BE2C (cell line): ENCODE measurements at regions not wholly inside any gene's neighbourhood (a gene's known extent, or its start where the extent isn't known, plus 50 kb on each side); places are given as distances from the start of the nearest gene placed in this dataset.

ENCODE experiments used
- DNase-seq: peaks from one replicate; pipeline ENCODE4 v3.0.0-alpha.2; 2020
- H3K27me3 ChIP-seq: fragments of 250-450 bp; sonication (Bioruptor Pico); 2 replicates; pipeline ENCODE4 v1.5.1; 2020; ENCODE audit warnings: mild to moderate bottlenecking
- H3K36me3 ChIP-seq: fragments of 250-450 bp; sonication (Bioruptor Pico); 2 replicates; pipeline ENCODE4 v1.5.1; 2020; ENCODE audit warnings: mild to moderate bottlenecking
- H3K4me1 ChIP-seq: fragments of 250-450 bp; sonication (Bioruptor Pico); 2 replicates; pipeline ENCODE4 v1.5.1; 2020
- H3K4me3 ChIP-seq: 2 replicates; pipeline ENCODE4 v1.5.1; 2011; ENCODE audit warnings: low read depth, low read length
- H3K9me3 ChIP-seq: fragments of 250-450 bp; sonication (Bioruptor Pico); 2 replicates; pipeline ENCODE4 v1.5.1; 2020
- TF ChIP-seq, protein P1 (sequence below): IDR thresholded peaks from 2 replicates; pipeline ENCODE4 v1.5.1; 2012; ENCODE audit warnings: mild to moderate bottlenecking, low read depth, low read length

DNA sequence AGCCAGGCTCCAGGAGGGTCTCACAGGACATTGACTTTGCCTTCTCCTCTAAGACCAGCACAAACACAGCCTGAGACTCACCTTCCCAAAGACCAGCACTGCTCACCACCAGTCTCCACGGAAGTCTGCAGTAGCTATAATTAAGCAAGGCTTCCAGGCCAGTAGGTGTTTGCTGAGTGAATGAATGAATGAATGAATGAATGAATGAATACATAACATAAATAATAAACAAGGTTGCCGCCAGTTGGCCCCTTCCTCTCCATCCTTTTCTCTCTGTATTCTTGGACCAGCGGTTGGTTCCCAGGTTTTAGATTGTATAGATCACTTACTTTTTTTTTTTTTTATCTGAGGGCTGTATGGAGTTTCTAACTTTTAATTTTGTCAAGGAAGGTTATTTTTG, 222.4 kb upstream of the ID2 start:
- H3K4me3 ChIP-seq: no peak overlapping the region
- TF ChIP-seq, protein P1, sequence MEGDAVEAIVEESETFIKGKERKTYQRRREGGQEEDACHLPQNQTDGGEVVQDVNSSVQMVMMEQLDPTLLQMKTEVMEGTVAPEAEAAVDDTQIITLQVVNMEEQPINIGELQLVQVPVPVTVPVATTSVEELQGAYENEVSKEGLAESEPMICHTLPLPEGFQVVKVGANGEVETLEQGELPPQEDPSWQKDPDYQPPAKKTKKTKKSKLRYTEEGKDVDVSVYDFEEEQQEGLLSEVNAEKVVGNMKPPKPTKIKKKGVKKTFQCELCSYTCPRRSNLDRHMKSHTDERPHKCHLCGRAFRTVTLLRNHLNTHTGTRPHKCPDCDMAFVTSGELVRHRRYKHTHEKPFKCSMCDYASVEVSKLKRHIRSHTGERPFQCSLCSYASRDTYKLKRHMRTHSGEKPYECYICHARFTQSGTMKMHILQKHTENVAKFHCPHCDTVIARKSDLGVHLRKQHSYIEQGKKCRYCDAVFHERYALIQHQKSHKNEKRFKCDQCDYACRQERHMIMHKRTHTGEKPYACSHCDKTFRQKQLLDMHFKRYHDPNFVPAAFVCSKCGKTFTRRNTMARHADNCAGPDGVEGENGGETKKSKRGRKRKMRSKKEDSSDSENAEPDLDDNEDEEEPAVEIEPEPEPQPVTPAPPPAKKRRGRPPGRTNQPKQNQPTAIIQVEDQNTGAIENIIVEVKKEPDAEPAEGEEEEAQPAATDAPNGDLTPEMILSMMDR: no peak
- H3K4me1 ChIP-seq: peaks cover 5% of the 10 kb centered on the region; the same call in 1 of the 2 replicates
- H3K9me3 ChIP-seq: no peaks in the 10 kb centered on the region
- H3K27me3 ChIP-seq: no peaks in the 10 kb centered on the region
- DNase-seq: no peak
- H3K36me3 ChIP-seq: no peaks in the 10 kb centered on the region

DNA sequence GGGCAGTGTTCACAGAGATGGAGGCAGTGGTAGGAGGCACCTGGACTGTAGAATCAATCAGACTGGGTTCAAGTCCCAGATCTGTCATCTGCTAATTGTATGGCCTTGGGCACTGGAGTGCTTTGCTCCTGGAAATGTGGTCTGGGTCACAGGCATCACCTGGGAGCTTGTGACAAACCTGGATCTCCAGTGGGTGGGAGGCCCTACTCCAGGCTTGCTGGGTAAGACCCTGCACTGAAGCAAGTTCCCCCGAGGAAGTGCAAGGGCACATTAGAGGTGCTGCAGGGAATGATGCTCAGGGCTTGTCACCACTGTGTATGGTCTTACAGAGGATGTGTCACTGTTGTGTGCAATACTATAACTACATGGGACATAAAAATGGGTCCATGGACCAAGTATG, 220.5 kb upstream of the ID2 start:
- no peaks in the 10 kb centered on the region for H3K27me3 ChIP-seq
- DNase-seq: no peak
- peaks cover 5% of the 10 kb centered on the region; the same call in 1 of the 2 replicates for H3K4me1 ChIP-seq
- no peaks in the 10 kb centered on the region for H3K9me3 ChIP-seq
- H3K36me3 ChIP-seq: no peaks in the 10 kb centered on the region
- no peak overlapping the region for H3K4me3 ChIP-seq
- TF ChIP-seq, protein P1: no peak

DNA sequence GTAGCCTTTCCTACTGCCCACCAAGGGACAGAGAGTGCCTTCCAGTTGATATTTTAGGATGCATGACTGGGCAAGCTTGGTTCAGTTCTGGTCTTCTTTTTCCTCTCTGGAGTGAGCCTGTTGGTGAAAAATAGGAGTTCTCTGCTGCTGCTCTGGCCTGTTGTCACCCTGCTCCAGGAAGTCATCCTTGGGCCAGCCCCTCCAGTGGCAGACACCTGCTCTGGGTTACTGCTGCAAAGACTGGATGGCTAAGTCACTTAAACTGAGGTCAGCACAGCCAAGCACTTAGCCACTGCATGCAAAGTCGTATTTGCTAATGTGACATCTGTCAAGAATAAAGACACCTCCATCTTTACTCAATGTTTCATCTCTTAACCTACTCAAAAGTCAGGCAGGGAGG, 219.6 kb upstream of the ID2 start:
- H3K27me3 ChIP-seq: no peaks in the 10 kb centered on the region
- TF ChIP-seq, protein P1: no peak
- no peak for DNase-seq
- H3K36me3 ChIP-seq: no peaks in the 10 kb centered on the region
- no peak overlapping the region for H3K4me3 ChIP-seq
- H3K4me1 ChIP-seq: peaks cover 5% of the 10 kb centered on the region; the same call in 1 of the 2 replicates
- no peaks in the 10 kb centered on the region for H3K9me3 ChIP-seq

DNA sequence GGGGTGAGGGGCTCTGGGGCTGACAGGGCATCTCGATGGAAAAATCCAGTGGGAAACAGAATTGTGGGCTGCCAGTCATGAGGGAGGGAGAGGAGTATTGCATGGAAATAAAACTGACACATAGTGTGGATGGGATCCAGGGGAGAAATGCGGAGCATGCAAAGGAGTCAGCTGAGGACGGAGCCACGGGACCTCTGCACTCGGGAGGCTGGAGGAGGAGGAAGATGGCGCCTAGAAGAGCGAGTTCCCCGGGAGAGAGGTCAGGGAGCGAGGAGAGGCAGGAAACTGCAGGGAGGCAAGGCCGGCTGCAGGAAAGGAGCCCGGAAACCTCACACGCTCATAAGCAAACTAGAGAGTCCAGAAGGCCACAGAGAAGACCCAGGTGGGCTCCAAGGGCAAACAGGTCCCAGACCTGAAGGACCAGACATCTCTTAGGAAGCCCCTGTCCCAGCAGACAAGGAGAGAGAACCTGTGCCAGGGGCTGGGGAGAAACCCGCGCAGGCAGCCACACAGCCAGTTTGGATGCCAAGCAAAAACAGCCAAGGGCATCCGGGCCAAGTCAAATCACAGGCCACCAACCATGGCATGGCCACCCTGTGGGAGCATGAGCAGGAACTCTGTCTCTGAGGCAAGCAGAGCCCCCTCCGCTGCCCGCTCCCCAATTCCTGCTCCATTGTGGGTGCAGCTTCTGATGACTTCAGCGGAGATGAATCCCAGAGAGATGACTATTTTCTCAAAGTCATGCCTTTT, 218.8 kb upstream of the ID2 start:
- TF ChIP-seq, protein P1: no peak
- no peaks in the 10 kb centered on the region for H3K27me3 ChIP-seq

DNA sequence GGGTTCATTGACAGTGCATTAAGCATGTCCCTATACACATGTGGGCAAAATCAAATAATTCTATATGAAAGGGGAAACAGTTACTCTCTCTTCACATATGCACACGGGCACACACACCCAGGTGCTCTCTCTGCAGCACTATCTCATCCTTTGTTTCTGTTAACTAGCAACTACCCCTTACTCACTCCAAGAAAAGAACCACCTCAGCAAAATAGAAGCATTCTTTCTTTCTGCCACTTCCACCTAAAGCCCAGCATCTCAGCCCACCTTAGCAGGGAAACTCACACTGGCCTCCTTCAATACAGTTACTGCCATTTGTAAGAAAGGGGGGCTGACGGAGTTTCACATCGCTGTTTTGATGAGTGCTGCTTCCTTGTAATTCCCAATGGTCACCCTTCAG, 216.3 kb upstream of the ID2 start:
- TF ChIP-seq, protein P1: no peak
- no peak overlapping the region for H3K4me3 ChIP-seq
- peaks cover 5% of the 10 kb centered on the region; the same call in 1 of the 2 replicates for H3K4me1 ChIP-seq

More for the DNA sequence above, 218.8 kb upstream of the ID2 start:
- Histone ChIP-seq H3K9me3 (no peaks in the 10 kb centered on the region), H3K4me3 (no peak overlapping the region), H3K36me3 (no peaks in the 10 kb centered on the region), H3K4me1 (peaks cover 5% of the 10 kb centered on the region; the same call in 1 of the 2 replicates)
- DNase-seq: no peak

More for the DNA sequence above, 216.3 kb upstream of the ID2 start:
- Histone ChIP-seq H3K27me3 (no peaks in the 10 kb centered on the region), H3K9me3 (no peaks in the 10 kb centered on the region), H3K36me3 (no peaks in the 10 kb centered on the region)
- no peak for DNase-seq
